MM.1S (cell line): ENCODE measurements at regions not wholly inside any gene's neighbourhood (a gene's known extent, or its start where the extent isn't known, plus 50 kb on each side); places are given as distances from the start of the nearest gene placed in this dataset.

Source experiments
- DNase-seq: peaks from one replicate; pipeline ENCODE4 v3.0.0-alpha.2; 2015
- H2AFZ ChIP-seq: fragments of 300-600 bp; sonication (generic); 2 replicates; pipeline ENCODE4 v1.6.0; 2016; ENCODE audit warnings: antibody characterized with exemption, low read length
- H3F3A ChIP-seq: fragments of 300-600 bp; sonication (generic); 2 replicates; pipeline ENCODE4 v1.6.1; 2016; ENCODE audit warnings: mild to moderate bottlenecking, antibody characterized with exemption, low read length, moderate library complexity, mixed read lengths; ENCODE audit not compliant: insufficient read depth
- H3K27ac ChIP-seq: fragments of 300-600 bp; sonication (generic); 2 replicates; pipeline ENCODE4 v1.5.1; 2016; ENCODE audit warnings: mild to moderate bottlenecking, low read length
- H3K27me3 ChIP-seq: fragments of 300-600 bp; sonication (generic); replicated peaks from 2 replicates; pipeline ENCODE4 v1.6.0; 2016; ENCODE audit warnings: low read length; ENCODE audit not compliant: insufficient read depth
- H3K36me3 ChIP-seq: fragments of 300-600 bp; sonication (generic); replicated peaks from 2 replicates; pipeline ENCODE4 v1.6.1; 2016; ENCODE audit warnings: mild to moderate bottlenecking, low read length, mixed read lengths; ENCODE audit not compliant: insufficient read depth
- H3K4me1 ChIP-seq: fragments of 300-600 bp; sonication (generic); 2 replicates; pipeline ENCODE4 v1.6.1; 2016; ENCODE audit warnings: low read length, mixed read lengths
- H3K4me2 ChIP-seq: fragments of 300-600 bp; sonication (generic); 2 replicates; pipeline ENCODE4 v1.6.0; 2016; ENCODE audit warnings: low read depth, low read length
- H3K4me3 ChIP-seq: fragments of 300-600 bp; sonication (generic); 2 replicates; pipeline ENCODE4 v1.5.1; 2016; ENCODE audit warnings: low read length, mixed read lengths
- H3K79me2 ChIP-seq: fragments of 300-600 bp; sonication (generic); 2 replicates; pipeline ENCODE4 v1.6.1; 2016; ENCODE audit warnings: mixed run types, low read length, mixed read lengths
- H3K9ac ChIP-seq: fragments of 300-600 bp; sonication (generic); 2 replicates; pipeline ENCODE4 v1.6.1; 2016; ENCODE audit warnings: low read length, mixed read lengths
- H3K9me2 ChIP-seq: fragments of 300-600 bp; sonication (generic); replicated peaks from 2 replicates; pipeline ENCODE4 v1.6.1; 2016; ENCODE audit warnings: mild to moderate bottlenecking, low read length, mixed read lengths; ENCODE audit not compliant: insufficient read depth
- H3K9me3 ChIP-seq: fragments of 300-600 bp; sonication (generic); replicated peaks from 2 replicates; pipeline ENCODE4 v1.6.1; 2016; ENCODE audit warnings: mild to moderate bottlenecking, low read length, mixed read lengths; ENCODE audit not compliant: insufficient read depth
- H4K20me1 ChIP-seq: fragments of 300-600 bp; sonication (generic); 2 replicates; pipeline ENCODE4 v1.6.1; 2016; ENCODE audit warnings: mild to moderate bottlenecking, low read length, moderate library complexity, mixed read lengths; ENCODE audit not compliant: insufficient read depth
- CTCF ChIP-seq: fragments of 300-600 bp; sonication (generic); IDR thresholded peaks from 2 replicates; pipeline ENCODE4 v1.5.1; 2016; ENCODE audit warnings: antibody characterized with exemption, low read length, mixed read lengths
- EZH2 ChIP-seq: fragments of 300-600 bp; sonication (generic); optimal IDR thresholded peaks from 2 replicates; pipeline ENCODE3; 2017; ENCODE audit warnings: low read depth, mild to moderate bottlenecking, antibody characterized with exemption, low read length, mixed read lengths
- EZH2phosphoT487 ChIP-seq: fragments of 300-600 bp; sonication (generic); IDR thresholded peaks from 2 replicates; pipeline ENCODE4 v1.6.1; 2018; ENCODE audit warnings: antibody characterized with exemption, low read length

- TF ChIP-seq CTCF (no peak), EZH2phosphoT487 (no peak), EZH2 (no peak)
- Histone ChIP-seq H3K9me3 (no peaks in the 10 kb centered on the region), H4K20me1 (no peaks in the 10 kb centered on the region), H3K9me2 (no peaks in the 10 kb centered on the region), H3K36me3 (no peaks in the 10 kb centered on the region), H2AFZ (no peak overlapping the region), H3K79me2 (no peaks in the 10 kb centered on the region), H3K4me3 (no peak overlapping the region), H3K4me1 (no peaks in the 10 kb centered on the region), H3K9ac (no peak overlapping the region), H3K27me3 (no peaks in the 10 kb centered on the region), H3K27ac (no peak overlapping the region), H3F3A (no peaks in the 10 kb centered on the region), H3K4me2 (no peak overlapping the region)
- no peak for DNase-seq
Measured at GRCh38 chr4:64721106-64721505, 311.9 kb upstream of the TECRL start.

GRCh38 chr4:64718091-64718490 is 308.8 kb upstream of the TECRL start:
- Histone ChIP-seq H3K9ac (no peak overlapping the region), H3K9me2 (no peaks in the 10 kb centered on the region), H4K20me1 (no peaks in the 10 kb centered on the region), H3K36me3 (no peaks in the 10 kb centered on the region), H3K9me3 (no peaks in the 10 kb centered on the region), H3K27ac (no peak overlapping the region), H3K4me1 (no peaks in the 10 kb centered on the region), H3K79me2 (no peaks in the 10 kb centered on the region), H2AFZ (no peak overlapping the region), H3K4me3 (no peak overlapping the region), H3F3A (no peaks in the 10 kb centered on the region), H3K27me3 (no peaks in the 10 kb centered on the region), H3K4me2 (no peak overlapping the region)
- no peak for DNase-seq
- TF ChIP-seq EZH2phosphoT487, result no peak
- TF ChIP-seq EZH2, result no peak
- no peak for TF ChIP-seq CTCF

GRCh38 chr4:64715741-64716140 is 306.5 kb upstream of the TECRL start:
- DNase-seq, result no peak
- Histone ChIP-seq H2AFZ (no peak overlapping the region), H3K4me2 (no peak overlapping the region), H3K27ac (no peak overlapping the region), H3K36me3 (no peaks in the 10 kb centered on the region), H3K9me2 (no peaks in the 10 kb centered on the region), H3K9ac (no peak overlapping the region), H3F3A (no peaks in the 10 kb centered on the region), H4K20me1 (no peaks in the 10 kb centered on the region), H3K9me3 (no peaks in the 10 kb centered on the region), H3K4me1 (no peaks in the 10 kb centered on the region), H3K27me3 (no peaks in the 10 kb centered on the region), H3K79me2 (no peaks in the 10 kb centered on the region), H3K4me3 (no peak overlapping the region)
- no peak for TF ChIP-seq EZH2

- Histone ChIP-seq H3K36me3 (no peaks in the 10 kb centered on the region), H3K79me2 (no peaks in the 10 kb centered on the region), H3K9me2 (no peaks in the 10 kb centered on the region), H3K27me3 (no peaks in the 10 kb centered on the region), H3K9me3 (no peaks in the 10 kb centered on the region), H3K4me2 (no peak overlapping the region), H3F3A (no peaks in the 10 kb centered on the region), H2AFZ (no peak overlapping the region), H4K20me1 (no peaks in the 10 kb centered on the region), H3K4me3 (no peak overlapping the region), H3K27ac (no peak overlapping the region), H3K9ac (no peak overlapping the region), H3K4me1 (no peaks in the 10 kb centered on the region)
- peak; percentile 40 for DNase-seq
- TF ChIP-seq CTCF (peak; percentile 67), EZH2 (no peak), EZH2phosphoT487 (no peak)
Measured at GRCh38 chr4:64713256-64713840, 304.1 kb upstream of the TECRL start.
